Uterus (tissue), 2 donors: ENCODE measurements at regions not wholly inside any gene's neighbourhood (a gene's known extent, or its start where the extent isn't known, plus 50 kb on each side); places are given as distances from the start of the nearest gene placed in this dataset.

Source experiments
- POLR2A ChIP-seq, 2 donors: fragments of 450-650 bp; IDR thresholded peaks; one replicate each; pipeline ENCODE4 v1.6.1; 2016; ENCODE audit warnings: antibody characterized with exemption in 2 of 2, mild to moderate bottlenecking in 1 of 2, moderate library complexity in 1 of 2
- TF ChIP-seq, protein P1 (sequence below), 4 experiments: fragments of 200-600 bp in 2 of 4; fragments of 450-650 bp in 2 of 4; sonication (generic) in 2 of 4; IDR thresholded peaks; one replicate each; pipeline ENCODE4 v1.5.1; 2016 to 2019; ENCODE audit warnings: antibody characterized with exemption in 4 of 4, mild to moderate bottlenecking in 2 of 4, moderate library complexity in 1 of 4

DNA sequence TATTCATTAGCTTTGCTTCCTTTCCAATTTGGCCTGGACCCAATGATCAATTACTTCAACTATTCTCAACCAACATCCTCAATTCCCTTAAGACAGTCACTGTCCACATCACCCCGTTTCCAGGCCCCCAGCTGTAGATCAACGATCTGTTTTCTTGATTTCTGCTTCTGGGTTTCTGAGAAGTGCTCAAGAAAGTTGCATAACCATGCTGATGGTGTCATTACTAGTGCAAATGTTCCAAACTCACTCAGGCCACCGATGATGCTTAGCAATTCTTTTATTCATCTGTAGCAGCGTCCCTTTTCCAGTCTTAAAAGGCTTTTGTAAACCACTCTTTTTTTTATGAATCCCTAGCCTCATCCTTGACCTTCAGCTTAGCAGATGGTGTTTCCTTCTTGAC, 155.8 kb upstream of the PTGFR start:
- TF ChIP-seq, protein P1, sequence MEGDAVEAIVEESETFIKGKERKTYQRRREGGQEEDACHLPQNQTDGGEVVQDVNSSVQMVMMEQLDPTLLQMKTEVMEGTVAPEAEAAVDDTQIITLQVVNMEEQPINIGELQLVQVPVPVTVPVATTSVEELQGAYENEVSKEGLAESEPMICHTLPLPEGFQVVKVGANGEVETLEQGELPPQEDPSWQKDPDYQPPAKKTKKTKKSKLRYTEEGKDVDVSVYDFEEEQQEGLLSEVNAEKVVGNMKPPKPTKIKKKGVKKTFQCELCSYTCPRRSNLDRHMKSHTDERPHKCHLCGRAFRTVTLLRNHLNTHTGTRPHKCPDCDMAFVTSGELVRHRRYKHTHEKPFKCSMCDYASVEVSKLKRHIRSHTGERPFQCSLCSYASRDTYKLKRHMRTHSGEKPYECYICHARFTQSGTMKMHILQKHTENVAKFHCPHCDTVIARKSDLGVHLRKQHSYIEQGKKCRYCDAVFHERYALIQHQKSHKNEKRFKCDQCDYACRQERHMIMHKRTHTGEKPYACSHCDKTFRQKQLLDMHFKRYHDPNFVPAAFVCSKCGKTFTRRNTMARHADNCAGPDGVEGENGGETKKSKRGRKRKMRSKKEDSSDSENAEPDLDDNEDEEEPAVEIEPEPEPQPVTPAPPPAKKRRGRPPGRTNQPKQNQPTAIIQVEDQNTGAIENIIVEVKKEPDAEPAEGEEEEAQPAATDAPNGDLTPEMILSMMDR (IDR thresholded peaks at IDR 0.05), result no peak
- no peak for TF ChIP-seq POLR2A (IDR thresholded peaks at IDR 0.05)
